Skin of body (tissue), 1 donor: ENCODE measurements at regions not wholly inside any gene's neighbourhood (a gene's known extent, or its start where the extent isn't known, plus 50 kb on each side); places are given as distances from the start of the nearest gene placed in this dataset.
"Not testable (repeated sequence)": the region's sequence is repeated elsewhere in the genome, so short reads cannot be mapped to it uniquely, and the experiment has no call there.

Experiments
- DNase-seq: peaks from one replicate; lab custom pipeline; 2025; lab: John Stamatoyannopoulos, UW

GRCh38 chr3:112736805-112737566 lies 96.0 kb upstream of the CCDC80 start:
- no peak for DNase-seq

GRCh38 chr3:112736386-112736785 lies 95.4 kb upstream of the CCDC80 start:
- no peak for DNase-seq

- no peak for DNase-seq
These were observed 95.0 kb upstream of the CCDC80 start for GRCh38 chr3:112735926-112736325.

- DNase-seq, result no peak
These were observed 93.9 kb upstream of the CCDC80 start for GRCh38 chr3:112734736-112735350.

GRCh38 chr3:112734171-112734570 lies 93.2 kb upstream of the CCDC80 start:
- DNase-seq, result no peak

GRCh38 chr3:112730210-112730609 lies 89.3 kb upstream of the CCDC80 start:
- no peak for DNase-seq

GRCh38 chr3:112721231-112721630 lies 80.3 kb upstream of the CCDC80 start:
- DNase-seq, result no peak

GRCh38 chr3:112718967-112719366 lies 78.0 kb upstream of the CCDC80 start:
- no peak for DNase-seq

- no peak for DNase-seq
These were observed 77.6 kb upstream of the CCDC80 start for GRCh38 chr3:112718516-112718915.

- DNase-seq, result no peak
These were observed 69.0 kb upstream of the CCDC80 start for GRCh38 chr3:112709911-112710310.

GRCh38 chr3:112699436-112699978 lies 58.6 kb upstream of the CCDC80 start:
- DNase-seq, result no peak

- DNase-seq, result not testable (repeated sequence)
These were observed 57.5 kb upstream of the CCDC80 start for GRCh38 chr3:112698442-112698841.

GRCh38 chr3:112696244-112696643 lies 55.3 kb upstream of the CCDC80 start:
- not testable (repeated sequence) for DNase-seq

- not testable (repeated sequence) for DNase-seq
These were observed 54.6 kb upstream of the CCDC80 start for GRCh38 chr3:112695377-112696108.

GRCh38 chr3:112694906-112695305 lies 54.0 kb upstream of the CCDC80 start:
- not testable (repeated sequence) for DNase-seq

GRCh38 chr3:112693186-112693585 lies 52.2 kb upstream of the CCDC80 start:
- DNase-seq, result no peak
